ENCODE measurements at regions not wholly inside any gene's neighbourhood (a gene's known extent, or its start where the extent isn't known, plus 50 kb on each side); places are given as distances from the start of the nearest gene placed in this dataset.

DNA sequence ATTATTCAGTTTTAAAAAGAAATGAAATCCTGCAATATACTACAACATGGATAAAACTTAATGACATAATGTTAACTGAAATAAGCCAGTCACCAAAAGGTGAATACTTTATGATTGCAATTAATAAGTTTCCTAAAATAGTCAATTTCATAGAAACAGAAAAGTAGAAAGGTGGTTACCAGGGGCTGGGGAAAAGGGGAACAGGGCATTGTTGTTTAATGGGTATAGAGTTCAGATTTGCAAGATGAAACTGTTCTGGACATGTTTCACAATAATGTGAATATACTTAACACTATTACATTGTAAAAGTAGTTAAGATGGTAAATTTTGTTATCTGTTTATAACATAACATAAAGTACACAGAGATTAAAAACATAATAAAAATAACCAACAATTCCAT is 550.9 kb downstream of the CCER1 start:
- Histone ChIP-seq H3K27ac (ENCODE audit: low read depth) (no peak overlapping the region), H3K4me1 (ENCODE audit: insufficient read depth) (no peaks in the 10 kb centered on the region), H3K36me3 (ENCODE audit: insufficient read depth) (no peaks in the 10 kb centered on the region), H3K4me3 (ENCODE audit: low read depth, low read length) (no peak overlapping the region)
- DNase-seq (ENCODE audit: extremely low spot score) = no peak

DNA sequence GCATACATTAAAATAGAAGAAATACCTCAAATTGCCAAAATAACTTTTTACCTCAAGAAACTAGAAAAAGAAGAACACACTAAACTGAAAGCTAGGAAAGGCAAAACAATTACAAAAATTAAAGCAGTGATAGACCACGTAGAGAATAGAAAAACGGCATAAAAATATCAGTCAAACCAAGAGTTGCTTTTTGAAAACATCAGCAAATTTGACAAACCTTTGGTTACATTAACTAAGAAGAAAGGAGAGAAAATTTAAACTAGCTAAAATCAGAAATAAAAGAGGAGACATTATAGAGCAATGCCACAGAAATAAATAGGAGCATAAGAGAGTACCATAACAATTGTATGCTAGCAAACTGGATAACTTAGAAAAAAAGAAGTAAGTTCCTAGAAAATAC is 553.8 kb downstream of the CCER1 start:
- no peak overlapping the region for H3K27ac ChIP-seq (ENCODE audit: low read depth)
- H3K4me3 ChIP-seq (ENCODE audit: low read depth, low read length) = no peak overlapping the region
- WGBS = 95% methylated on average over 2 of the region's 2 CpGs
- no peaks in the 10 kb centered on the region for H3K4me1 ChIP-seq (ENCODE audit: insufficient read depth)
- no peaks in the 10 kb centered on the region for H3K36me3 ChIP-seq (ENCODE audit: insufficient read depth)
- DNase-seq (ENCODE audit: extremely low spot score) = no peak

DNA sequence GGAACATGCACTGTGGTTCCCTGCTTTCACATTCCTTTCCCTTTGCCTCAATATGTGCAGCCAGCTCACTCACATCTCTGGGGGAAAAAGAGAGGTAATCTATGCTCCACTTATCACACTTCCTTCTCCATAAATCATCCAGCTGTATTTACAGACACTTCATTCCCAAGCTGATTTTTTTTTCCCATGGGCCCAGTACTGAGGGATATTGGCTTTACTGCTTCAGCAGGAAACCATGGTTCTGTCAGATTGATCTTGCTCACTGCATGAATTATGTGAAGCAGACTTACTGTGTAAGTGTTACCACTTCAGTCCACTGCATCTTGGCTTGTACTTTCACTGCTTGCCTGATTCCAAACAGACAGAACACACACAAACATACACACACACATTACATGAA is 555.6 kb downstream of the CCER1 start:
- no peak for DNase-seq (ENCODE audit: extremely low spot score)
- Histone ChIP-seq H3K27ac (ENCODE audit: low read depth) (no peak overlapping the region), H3K4me1 (ENCODE audit: insufficient read depth) (no peaks in the 10 kb centered on the region), H3K36me3 (ENCODE audit: insufficient read depth) (no peaks in the 10 kb centered on the region), H3K4me3 (ENCODE audit: low read depth, low read length) (no peak overlapping the region)

DNA sequence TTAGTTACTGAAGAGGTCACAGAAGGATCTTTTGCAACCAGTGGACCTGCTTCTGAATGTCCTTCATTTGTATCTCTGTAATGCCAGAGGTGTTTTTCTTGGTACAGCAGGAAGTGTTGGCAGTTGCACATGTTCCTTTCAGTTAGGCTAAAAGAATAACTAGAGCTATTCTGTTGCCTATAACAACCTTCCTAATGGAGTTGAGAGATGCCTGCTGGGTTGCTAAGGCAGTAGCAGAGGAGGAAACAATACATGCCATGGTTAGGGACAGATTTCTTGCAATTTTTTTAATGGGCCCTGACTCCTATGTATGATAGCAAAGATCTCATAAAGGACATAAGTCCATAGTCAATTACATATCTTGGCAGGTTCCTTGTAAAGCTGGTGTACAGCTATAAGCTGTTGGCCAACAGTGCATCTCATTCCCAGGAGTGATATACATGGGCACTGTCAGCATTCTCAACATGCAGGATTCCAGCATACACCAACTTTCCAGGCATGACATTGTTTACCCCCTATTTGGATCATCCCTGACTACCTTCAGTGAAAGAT is 556.6 kb downstream of the CCER1 start:
- no peak for DNase-seq (ENCODE audit: extremely low spot score)
- Histone ChIP-seq H3K36me3 (ENCODE audit: insufficient read depth) (no peaks in the 10 kb centered on the region), H3K4me3 (ENCODE audit: low read depth, low read length) (no peak overlapping the region), H3K4me1 (ENCODE audit: insufficient read depth) (no peaks in the 10 kb centered on the region), H3K27ac (ENCODE audit: low read depth) (no peak overlapping the region)

DNA sequence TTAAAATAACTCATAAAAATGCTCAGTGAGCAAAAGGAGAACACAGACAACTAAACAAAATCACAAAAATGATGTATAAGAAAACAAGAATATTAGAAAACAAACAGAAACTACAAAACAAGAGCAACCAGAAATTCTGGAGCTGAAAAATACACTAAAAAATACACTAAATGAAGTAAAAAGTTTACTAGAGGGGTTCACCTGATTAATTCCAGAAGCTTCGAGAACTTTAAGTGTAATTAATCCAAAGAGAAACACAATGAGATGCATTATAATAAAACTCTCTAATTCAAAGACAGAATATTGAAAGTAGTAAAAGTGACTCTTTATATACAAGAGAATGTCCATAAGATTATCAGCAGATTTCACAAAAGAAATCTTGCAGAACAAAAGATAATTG is 558.4 kb downstream of the CCER1 start:
- Histone ChIP-seq H3K27ac (ENCODE audit: low read depth) (no peak overlapping the region), H3K36me3 (ENCODE audit: insufficient read depth) (no peaks in the 10 kb centered on the region), H3K4me3 (ENCODE audit: low read depth, low read length) (no peak overlapping the region), H3K4me1 (ENCODE audit: insufficient read depth) (no peaks in the 10 kb centered on the region)
- WGBS = 92% methylated on average over 1 of the region's 1 CpG
- DNase-seq (ENCODE audit: extremely low spot score) = no peak

DNA sequence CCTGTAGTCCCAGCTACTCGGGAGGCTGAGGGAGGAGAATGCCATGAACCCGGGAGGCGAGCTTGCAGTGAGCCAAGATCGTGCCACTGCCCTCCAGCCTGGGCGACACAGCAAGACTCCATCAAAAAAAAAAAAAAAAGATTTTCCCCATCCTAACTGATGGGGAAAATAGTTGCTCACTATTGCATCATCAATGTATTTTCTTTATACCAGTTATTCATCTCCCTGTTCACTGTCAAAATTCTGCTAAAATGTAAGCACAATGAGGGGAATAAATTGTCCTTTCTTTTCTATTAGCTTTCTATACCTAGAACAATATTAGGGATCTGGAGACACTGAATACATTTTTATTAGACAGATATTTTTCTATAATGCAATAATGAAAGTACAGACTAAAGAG is 561.3 kb downstream of the CCER1 start:
- Histone ChIP-seq H3K36me3 (ENCODE audit: insufficient read depth) (no peaks in the 10 kb centered on the region), H3K4me1 (ENCODE audit: insufficient read depth) (no peaks in the 10 kb centered on the region), H3K4me3 (ENCODE audit: low read depth, low read length) (no peak overlapping the region), H3K27ac (ENCODE audit: low read depth) (no peak overlapping the region)
- no peak for DNase-seq (ENCODE audit: extremely low spot score)
- WGBS = 96% methylated on average over 5 of the region's 5 CpGs

DNA sequence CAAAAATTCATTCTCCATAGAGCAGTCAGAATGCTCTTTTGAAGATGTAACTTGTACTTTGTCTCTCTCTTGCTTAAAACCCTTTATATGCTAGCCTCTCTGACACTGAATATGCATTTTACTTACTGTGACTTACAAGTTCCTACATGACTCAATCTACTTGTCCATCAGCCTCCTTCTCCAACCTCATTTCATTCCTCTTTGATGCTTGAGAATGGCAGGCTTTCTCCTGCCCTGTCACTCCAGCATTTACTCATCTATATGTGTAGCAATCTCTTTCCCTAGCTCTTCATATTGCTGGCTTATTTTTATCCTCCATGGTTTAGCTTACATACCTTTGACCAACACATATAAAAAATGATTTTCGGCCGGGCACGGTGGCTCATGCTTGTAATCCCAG is 561.9 kb downstream of the CCER1 start:
- DNase-seq (ENCODE audit: extremely low spot score) = no peak
- 79% methylated on average over 3 of the region's 3 CpGs for WGBS
- H3K27ac ChIP-seq (ENCODE audit: low read depth) = no peak overlapping the region
- no peaks in the 10 kb centered on the region for H3K36me3 ChIP-seq (ENCODE audit: insufficient read depth)
- no peak overlapping the region for H3K4me3 ChIP-seq (ENCODE audit: low read depth, low read length)
- no peaks in the 10 kb centered on the region for H3K4me1 ChIP-seq (ENCODE audit: insufficient read depth)

DNA sequence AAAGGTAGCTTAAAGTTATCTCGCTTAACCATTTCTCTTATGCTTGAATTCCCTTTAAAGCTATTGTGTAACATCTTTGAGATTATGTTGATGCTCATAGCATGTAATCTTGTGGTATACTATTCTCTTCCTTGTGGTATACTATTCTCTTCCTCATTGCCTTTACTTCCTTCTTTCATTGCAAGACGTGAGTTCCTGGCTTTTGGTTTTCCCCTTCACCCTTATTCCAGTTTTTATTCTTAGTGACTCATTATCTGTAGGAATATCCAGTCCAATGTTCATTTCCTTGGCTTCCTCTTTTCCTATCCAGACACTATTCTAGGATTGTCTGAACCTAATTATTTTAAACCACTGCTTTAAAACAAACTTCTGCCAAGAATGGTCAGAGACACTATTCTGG is 564.0 kb downstream of the CCER1 start:
- WGBS = 54% methylated on average over 2 of the region's 2 CpGs
- Histone ChIP-seq H3K4me3 (ENCODE audit: low read depth, low read length) (no peak overlapping the region), H3K4me1 (ENCODE audit: insufficient read depth) (no peaks in the 10 kb centered on the region), H3K27ac (ENCODE audit: low read depth) (no peak overlapping the region), H3K36me3 (ENCODE audit: insufficient read depth) (no peaks in the 10 kb centered on the region)
- no peak for DNase-seq (ENCODE audit: extremely low spot score)

DNA sequence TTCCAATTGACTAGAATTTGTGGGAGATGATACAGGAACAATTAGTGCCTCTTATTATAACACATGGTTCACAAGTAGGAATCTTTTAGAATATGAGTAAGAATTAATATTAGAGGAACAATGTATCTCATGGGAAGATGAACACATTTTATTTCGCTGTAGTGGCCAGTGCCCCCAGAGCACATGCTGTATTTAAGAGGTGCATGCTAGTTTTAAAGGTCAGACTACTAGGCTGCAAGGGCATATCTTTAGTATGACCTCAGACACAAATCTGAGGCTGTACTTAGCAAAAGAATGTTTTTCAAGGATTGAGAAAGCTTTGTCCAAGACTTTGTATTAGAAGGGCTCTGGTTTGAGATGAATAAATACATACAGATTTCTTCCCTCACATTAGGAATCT is 586.9 kb downstream of the CCER1 start:
- H3K36me3 ChIP-seq (ENCODE audit: insufficient read depth) = no peaks in the 10 kb centered on the region
- H3K27ac ChIP-seq (ENCODE audit: low read depth) = no peak overlapping the region
- H3K4me1 ChIP-seq (ENCODE audit: insufficient read depth) = no peaks in the 10 kb centered on the region
- 83% methylated on average over 1 of the region's 1 CpG for WGBS
- no peak for DNase-seq (ENCODE audit: extremely low spot score)
- H3K4me3 ChIP-seq (ENCODE audit: low read depth, low read length) = no peak overlapping the region

DNA sequence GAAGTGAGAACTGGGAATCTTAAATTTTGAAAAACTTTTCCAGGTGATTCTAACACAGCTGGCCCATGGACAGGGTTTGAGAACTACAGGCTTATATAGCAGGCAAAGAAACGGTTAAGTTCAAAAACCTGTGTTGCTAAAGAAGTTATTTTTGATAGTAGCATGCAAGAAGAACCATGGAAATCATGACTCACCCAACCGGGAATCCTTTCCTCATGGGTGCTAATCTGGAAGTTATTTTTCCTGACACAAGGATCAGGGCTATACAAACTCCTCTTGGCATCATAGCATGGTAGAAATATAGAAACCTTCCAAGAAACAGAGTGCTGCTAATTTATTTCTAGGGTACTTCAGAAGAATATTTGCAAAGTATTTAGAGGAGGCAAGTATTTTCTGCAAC is 588.7 kb downstream of the CCER1 start:
- no peak overlapping the region for H3K27ac ChIP-seq (ENCODE audit: low read depth)
- no peak overlapping the region for H3K4me3 ChIP-seq (ENCODE audit: low read depth, low read length)
- no peaks in the 10 kb centered on the region for H3K36me3 ChIP-seq (ENCODE audit: insufficient read depth)
- 46% methylated on average over 2 of the region's 2 CpGs for WGBS
- no peak for DNase-seq (ENCODE audit: extremely low spot score)
- no peaks in the 10 kb centered on the region for H3K4me1 ChIP-seq (ENCODE audit: insufficient read depth)

DNA sequence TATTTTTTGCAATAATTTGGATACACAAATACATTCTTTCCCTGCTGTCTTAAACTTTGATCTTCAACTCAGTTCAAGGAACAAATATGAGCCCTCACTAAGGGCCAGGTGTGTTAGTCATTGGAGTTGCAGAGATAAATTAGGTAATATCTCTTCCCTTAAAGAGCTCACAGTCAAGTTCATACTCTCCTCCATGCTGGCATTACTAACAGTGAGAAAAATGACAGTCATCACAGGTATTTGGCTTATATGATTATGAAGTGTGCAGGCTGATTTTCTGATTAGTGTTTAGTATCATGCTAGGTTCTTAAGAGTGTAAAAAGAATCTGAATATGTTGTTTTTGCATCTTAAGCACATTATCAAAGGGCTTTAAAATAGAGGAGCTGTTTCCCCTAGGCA is 594.7 kb downstream of the CCER1 start:
- no peak for DNase-seq (ENCODE audit: extremely low spot score)
- Histone ChIP-seq H3K36me3 (ENCODE audit: insufficient read depth) (no peaks in the 10 kb centered on the region), H3K27ac (ENCODE audit: low read depth) (no peak overlapping the region), H3K4me1 (ENCODE audit: insufficient read depth) (no peaks in the 10 kb centered on the region), H3K4me3 (ENCODE audit: low read depth, low read length) (no peak overlapping the region)

DNA sequence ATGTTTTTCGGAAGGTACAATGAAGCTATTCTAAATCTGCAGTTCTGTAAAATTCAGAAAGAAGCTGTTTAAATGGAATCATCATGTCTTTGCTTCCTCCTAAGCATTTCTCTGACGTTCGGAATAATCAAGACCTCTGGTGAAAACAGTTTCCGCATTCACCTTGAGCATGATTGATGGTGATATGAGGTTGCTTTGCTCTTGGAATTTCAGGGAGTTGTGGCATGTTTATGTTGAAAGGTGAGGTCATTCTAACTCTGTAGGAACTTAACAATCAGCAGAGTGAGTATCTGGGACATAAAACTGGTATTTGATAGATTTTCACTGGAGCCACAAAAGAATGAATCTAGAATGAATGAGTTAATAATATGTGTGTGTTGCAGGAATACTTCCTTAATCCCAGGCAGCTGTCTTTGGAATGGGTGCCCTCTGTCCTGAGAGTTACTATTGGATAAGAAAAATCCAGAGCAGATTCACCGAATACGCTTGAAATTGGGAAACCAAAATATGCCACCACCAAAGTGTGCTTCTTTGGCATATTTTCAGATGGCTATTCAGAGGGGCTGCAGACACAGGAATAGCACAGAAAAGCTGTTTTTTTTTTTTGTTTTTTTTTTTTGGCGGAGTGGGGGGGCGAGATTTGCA is 599.1 kb downstream of the CCER1 start:
- no peaks in the 10 kb centered on the region for H3K36me3 ChIP-seq (ENCODE audit: insufficient read depth)
- no peak for DNase-seq (ENCODE audit: extremely low spot score)
- no peak overlapping the region for H3K27ac ChIP-seq (ENCODE audit: low read depth)
- H3K4me1 ChIP-seq (ENCODE audit: insufficient read depth) = no peaks in the 10 kb centered on the region
- no peak overlapping the region for H3K4me3 ChIP-seq (ENCODE audit: low read depth, low read length)
- 77% methylated on average over 8 of the region's 8 CpGs for WGBS

DNA sequence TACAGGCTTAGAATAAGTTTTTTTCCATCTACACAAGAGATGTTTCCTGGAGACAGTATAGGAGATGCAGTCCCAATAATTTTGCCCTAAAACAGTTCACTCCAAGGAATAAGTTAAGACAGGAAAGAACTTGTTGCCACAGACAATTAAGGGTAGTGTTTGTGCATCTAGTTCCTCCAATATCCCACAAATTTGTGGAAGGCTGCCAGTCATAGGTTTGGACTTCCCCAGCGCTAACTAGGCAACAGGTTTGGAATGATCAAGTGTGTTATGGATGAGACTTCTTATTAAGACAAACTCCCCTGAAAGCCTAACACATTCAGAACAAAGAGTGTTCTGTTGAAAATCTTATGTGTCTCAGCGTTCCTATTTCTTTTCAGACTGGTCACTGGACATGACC is 611.0 kb downstream of the CCER1 start:
- no peaks in the 10 kb centered on the region for H3K36me3 ChIP-seq (ENCODE audit: insufficient read depth)
- no peak overlapping the region for H3K27ac ChIP-seq (ENCODE audit: low read depth)
- H3K4me3 ChIP-seq (ENCODE audit: low read depth, low read length) = no peak overlapping the region
- no peak for DNase-seq (ENCODE audit: extremely low spot score)
- 93% methylated on average over 2 of the region's 2 CpGs for WGBS
- H3K4me1 ChIP-seq (ENCODE audit: insufficient read depth) = no peaks in the 10 kb centered on the region

DNA sequence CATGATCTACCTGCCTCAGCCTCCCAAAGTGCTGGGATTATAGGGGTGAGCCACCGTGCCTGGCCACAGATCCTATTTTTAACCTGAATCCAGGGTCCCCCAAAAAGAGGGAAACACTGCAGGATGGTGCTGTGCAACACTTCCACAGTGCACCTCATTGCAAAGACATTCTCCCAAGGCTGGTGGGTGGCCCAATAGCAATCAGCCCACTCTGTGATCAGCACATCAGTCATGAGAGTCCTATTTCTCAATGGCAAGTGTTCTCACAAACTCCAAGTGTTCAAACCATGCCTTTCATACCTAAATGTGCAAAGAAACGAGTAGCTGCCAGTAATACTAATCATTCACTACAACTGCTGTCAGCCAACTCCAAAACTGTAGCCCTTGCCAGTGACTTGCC is 612.9 kb downstream of the CCER1 start:
- H3K4me1 ChIP-seq (ENCODE audit: insufficient read depth) = no peaks in the 10 kb centered on the region
- no peaks in the 10 kb centered on the region for H3K36me3 ChIP-seq (ENCODE audit: insufficient read depth)
- WGBS = 93% methylated on average over 2 of the region's 2 CpGs
- H3K4me3 ChIP-seq (ENCODE audit: low read depth, low read length) = no peak overlapping the region
- no peak for DNase-seq (ENCODE audit: extremely low spot score)
- H3K27ac ChIP-seq (ENCODE audit: low read depth) = no peak overlapping the region

DNA sequence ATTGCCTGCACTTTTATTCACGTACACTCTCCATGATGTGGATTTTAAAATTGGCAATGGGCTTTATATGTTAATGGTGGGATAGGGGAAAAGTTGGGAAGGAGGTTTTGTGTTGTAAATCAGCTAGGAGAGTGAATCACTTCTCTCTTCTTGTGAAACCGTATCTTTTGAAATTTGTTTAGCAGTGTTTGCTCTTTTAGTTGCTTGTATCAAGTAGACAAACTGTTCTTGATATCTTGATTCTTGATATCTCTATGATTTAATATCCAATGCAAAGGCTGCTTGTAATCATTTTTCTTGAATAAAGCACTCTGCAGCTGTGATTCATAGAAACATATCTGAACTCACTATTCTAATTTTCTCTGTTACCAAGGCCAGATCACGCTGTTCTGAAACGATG is 615.1 kb downstream of the CCER1 start:
- Histone ChIP-seq H3K4me1 (ENCODE audit: insufficient read depth) (no peaks in the 10 kb centered on the region), H3K27ac (ENCODE audit: low read depth) (no peak overlapping the region), H3K36me3 (ENCODE audit: insufficient read depth) (no peaks in the 10 kb centered on the region), H3K4me3 (ENCODE audit: low read depth, low read length) (no peak overlapping the region)
- WGBS = 77% methylated on average over 4 of the region's 4 CpGs
- no peak for DNase-seq (ENCODE audit: extremely low spot score)
